ENCODE measurements at regions not wholly inside any gene's neighbourhood (a gene's known extent, or its start where the extent isn't known, plus 50 kb on each side); places are given as distances from the start of the nearest gene placed in this dataset.

DNA sequence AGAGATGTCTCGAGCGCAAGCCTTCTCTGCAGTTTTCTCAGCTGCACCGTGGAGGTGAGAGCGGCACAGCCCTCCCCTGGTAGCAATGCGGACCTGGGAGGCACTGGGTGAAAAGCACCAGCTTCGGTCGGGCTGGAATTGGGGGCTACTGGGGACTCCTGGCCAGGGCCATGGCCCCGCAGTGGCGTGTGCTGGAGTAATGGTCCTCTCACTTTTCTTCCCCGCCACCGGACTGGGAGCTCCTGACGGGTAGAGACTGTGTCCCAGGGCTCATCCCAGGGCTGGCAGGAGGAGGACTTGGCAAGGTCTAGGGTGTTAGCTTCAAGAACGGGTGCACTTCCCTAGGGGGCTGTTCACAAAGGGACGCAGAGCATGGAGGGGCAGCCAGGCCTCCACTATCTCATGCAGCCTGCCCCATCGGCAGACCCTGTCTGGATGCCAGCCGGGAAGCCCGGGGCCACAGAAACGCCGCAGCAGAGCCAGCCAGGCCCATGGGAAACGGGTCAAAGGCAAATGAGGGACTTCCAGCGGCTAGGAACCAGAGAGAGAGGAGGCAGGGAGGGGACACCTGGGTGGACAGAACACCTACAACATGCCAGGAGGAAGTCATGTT lies 92.6 kb upstream of the MVB12B start:
- TF ChIP-seq, protein P1, sequence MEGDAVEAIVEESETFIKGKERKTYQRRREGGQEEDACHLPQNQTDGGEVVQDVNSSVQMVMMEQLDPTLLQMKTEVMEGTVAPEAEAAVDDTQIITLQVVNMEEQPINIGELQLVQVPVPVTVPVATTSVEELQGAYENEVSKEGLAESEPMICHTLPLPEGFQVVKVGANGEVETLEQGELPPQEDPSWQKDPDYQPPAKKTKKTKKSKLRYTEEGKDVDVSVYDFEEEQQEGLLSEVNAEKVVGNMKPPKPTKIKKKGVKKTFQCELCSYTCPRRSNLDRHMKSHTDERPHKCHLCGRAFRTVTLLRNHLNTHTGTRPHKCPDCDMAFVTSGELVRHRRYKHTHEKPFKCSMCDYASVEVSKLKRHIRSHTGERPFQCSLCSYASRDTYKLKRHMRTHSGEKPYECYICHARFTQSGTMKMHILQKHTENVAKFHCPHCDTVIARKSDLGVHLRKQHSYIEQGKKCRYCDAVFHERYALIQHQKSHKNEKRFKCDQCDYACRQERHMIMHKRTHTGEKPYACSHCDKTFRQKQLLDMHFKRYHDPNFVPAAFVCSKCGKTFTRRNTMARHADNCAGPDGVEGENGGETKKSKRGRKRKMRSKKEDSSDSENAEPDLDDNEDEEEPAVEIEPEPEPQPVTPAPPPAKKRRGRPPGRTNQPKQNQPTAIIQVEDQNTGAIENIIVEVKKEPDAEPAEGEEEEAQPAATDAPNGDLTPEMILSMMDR (conservative IDR thresholded peaks at IDR 0.05; ENCODE audit: low read depth in 2 of 2): no peak
- TF ChIP-seq POLR2AphosphoS5 (IDR thresholded peaks at IDR 0.05; ENCODE audit: low read depth) (no peak), STAT1 (IDR thresholded peaks at IDR 0.05; ENCODE audit: unreplicated experiment) (no peak), JUNB (IDR thresholded peaks at IDR 0.05; ENCODE audit: unreplicated experiment) (no peak), ZNF114 (CRISPR knock-in tag; IDR thresholded peaks at IDR 0.05) (no peak)

Data from GM23338 (cell line).